ENCODE measurements at regions not wholly inside any gene's neighbourhood (a gene's known extent, or its start where the extent isn't known, plus 50 kb on each side); places are given as distances from the start of the nearest gene placed in this dataset.
"Not testable (repeated sequence)": the region's sequence is repeated elsewhere in the genome, so short reads cannot be mapped to it uniquely, and the experiment has no call there.

DNA sequence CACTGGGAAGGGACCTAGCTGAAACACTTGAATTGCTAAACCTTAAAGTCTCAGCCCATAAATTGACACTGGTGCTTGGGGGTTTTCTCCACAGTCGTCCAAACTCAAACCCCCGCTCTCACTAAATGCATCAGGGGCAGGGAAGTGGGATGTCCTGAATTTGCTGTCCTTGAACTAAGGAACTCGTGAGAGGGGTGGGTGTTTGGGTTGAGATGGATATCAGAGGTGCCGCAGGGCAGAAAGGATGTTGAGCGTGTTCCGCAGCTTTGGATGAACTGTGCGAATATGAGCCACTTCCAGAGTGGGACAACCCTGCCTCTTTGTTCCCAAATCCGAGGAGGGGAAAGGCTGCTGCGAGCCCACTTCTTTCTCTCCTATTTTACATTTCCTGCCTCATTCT is 90.3 kb upstream of the LYZL2 start:
- Histone ChIP-seq H3K36me3 (no peaks in the 10 kb centered on the region), H3K27ac (no peak overlapping the region), H3K9me3 (no peaks in the 10 kb centered on the region), H3K4me3 (no peak overlapping the region), H3K27me3 (no peaks in the 10 kb centered on the region), H3K4me1 (no peaks in the 10 kb centered on the region)
- no peak for DNase-seq
- TF ChIP-seq CTCF (IDR thresholded peaks at IDR 0.05) (no peak), POLR2A (IDR thresholded peaks at IDR 0.05) (no peak)
- ATAC-seq, result no peak
- whole genome bisulfite sequencing (ENCODE audit: insufficient coverage, low coverage, low lambda C conversion rate, missing lambda C conversion rate), result 37% methylated on average over 9 of the region's 9 CpGs
- intact Hi-C loops (cut with DNase I), result no loop called here

DNA sequence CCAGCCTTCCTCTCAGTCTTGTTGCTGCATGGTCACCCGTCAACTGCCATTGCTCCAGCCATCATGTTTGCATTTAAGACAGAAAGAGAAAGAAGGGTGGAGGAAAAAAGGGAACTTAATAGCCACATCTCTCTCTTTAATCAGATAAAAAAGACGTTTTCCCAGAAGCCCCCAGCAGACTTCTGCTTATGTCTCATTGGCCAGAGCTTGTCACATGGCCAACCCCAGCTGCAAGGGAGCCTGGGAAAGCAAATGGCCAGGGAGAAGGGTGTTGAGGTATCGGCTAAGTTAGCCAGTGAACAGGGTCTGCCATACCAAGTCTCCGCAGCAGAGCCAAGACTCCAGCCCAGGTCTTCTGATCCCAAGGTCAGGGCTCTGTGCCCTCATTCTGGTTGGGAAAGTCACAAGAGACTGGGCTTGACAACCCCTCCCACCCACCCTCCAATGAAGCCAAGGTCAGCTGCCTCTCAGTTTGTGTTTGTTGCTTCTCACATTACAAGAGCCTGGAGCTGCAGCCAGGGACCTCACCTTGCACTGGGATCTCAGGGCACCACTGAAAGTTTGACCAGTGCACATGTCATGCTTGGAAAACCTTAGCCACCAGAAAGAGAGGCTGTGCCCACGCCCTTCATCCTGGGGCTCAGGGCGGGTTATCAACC is 80.3 kb upstream of the LYZL2 start:
- no peak for DNase-seq
- Histone ChIP-seq H3K9me3 (no peaks in the 10 kb centered on the region), H3K27ac (no peak overlapping the region), H3K4me3 (no peak overlapping the region), H3K36me3 (no peaks in the 10 kb centered on the region), H3K4me1 (no peaks in the 10 kb centered on the region), H3K27me3 (no peaks in the 10 kb centered on the region)
- TF ChIP-seq POLR2A (IDR thresholded peaks at IDR 0.05) (no peak), CTCF (IDR thresholded peaks at IDR 0.05) (no peak)
- intact Hi-C loops (cut with DNase I), result no loop called here
- 59% methylated on average over 3 of the region's 6 CpGs for WGBS (ENCODE audit: insufficient coverage, low coverage, low lambda C conversion rate, missing lambda C conversion rate)
- no peak for ATAC-seq

GRCh38 chr10:30709229-30709628 is 79.7 kb upstream of the LYZL2 start:
- ATAC-seq, result no peak

GRCh38 chr10:30708234-30708633 is 78.7 kb upstream of the LYZL2 start:
- 76% methylated on average over 3 of the region's 3 CpGs for WGBS (ENCODE audit: insufficient coverage, low coverage, low lambda C conversion rate, missing lambda C conversion rate)
- TF ChIP-seq POLR2A (IDR thresholded peaks at IDR 0.05), result no peak
- no peak for TF ChIP-seq CTCF (IDR thresholded peaks at IDR 0.05)
- Histone ChIP-seq H3K36me3 (no peaks in the 10 kb centered on the region), H3K27me3 (no peaks in the 10 kb centered on the region), H3K27ac (no peak overlapping the region), H3K4me1 (no peaks in the 10 kb centered on the region), H3K4me3 (no peak overlapping the region), H3K9me3 (no peaks in the 10 kb centered on the region)
- ATAC-seq (no peak), DNase-seq (no peak)
- intact Hi-C loops (cut with DNase I), result no loop called here

More at GRCh38 chr10:30709229-30709628, 79.7 kb upstream of the LYZL2 start:
- DNase-seq, result no peak
- no peaks in the 10 kb centered on the region for H3K27me3 ChIP-seq
- TF ChIP-seq POLR2A (IDR thresholded peaks at IDR 0.05) (no peak), CTCF (IDR thresholded peaks at IDR 0.05) (no peak)
- 79% methylated on average over 9 of the region's 10 CpGs for WGBS (ENCODE audit: insufficient coverage, low coverage, low lambda C conversion rate, missing lambda C conversion rate)
- no peaks in the 10 kb centered on the region for H3K9me3 ChIP-seq
- H3K4me3 ChIP-seq, result no peak overlapping the region
- intact Hi-C loops (cut with DNase I), result no loop called here
- no peak overlapping the region for H3K27ac ChIP-seq
- no peaks in the 10 kb centered on the region for H3K36me3 ChIP-seq
- no peaks in the 10 kb centered on the region for H3K4me1 ChIP-seq

DNA sequence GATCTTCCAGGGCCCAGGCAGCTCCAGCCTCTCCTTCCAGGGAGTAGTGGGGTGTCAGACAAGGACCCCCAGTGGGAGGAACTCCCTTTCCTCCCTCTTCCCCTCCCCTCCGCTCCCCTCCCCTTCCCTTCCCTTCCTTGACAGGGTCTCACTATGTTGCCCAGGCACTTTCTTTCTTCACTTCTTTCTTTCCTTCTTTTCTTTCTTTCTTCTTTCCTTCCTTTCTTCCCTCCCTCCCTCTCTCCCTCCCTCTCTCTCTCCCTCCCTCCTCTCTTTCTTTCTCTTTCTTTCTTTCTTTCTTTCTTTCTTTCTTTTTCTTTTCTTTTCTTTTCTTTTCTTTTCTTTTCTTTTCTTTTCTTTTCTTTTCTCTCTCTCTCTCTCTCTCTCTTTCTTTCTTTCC is 76.6 kb upstream of the LYZL2 start:
- H3K27me3 ChIP-seq; H3K36me3 ChIP-seq; H3K27ac ChIP-seq; intact Hi-C loops (cut with DNase I); ATAC-seq; H3K4me3 ChIP-seq; H3K4me1 ChIP-seq; DNase-seq; H3K9me3 ChIP-seq: not testable (repeated sequence)
- WGBS (ENCODE audit: insufficient coverage, low coverage, low lambda C conversion rate, missing lambda C conversion rate), result 83% methylated on average over 1 of the region's 1 CpG
